ENCODE measurements at regions not wholly inside any gene's neighbourhood (a gene's known extent, or its start where the extent isn't known, plus 50 kb on each side); places are given as distances from the start of the nearest gene placed in this dataset.
"Not testable (repeated sequence)": the region's sequence is repeated elsewhere in the genome, so short reads cannot be mapped to it uniquely, and the experiment has no call there.

- Histone ChIP-seq H3K9me1 (ENCODE audit: control insufficient read depth, extremely low read depth, insufficient read depth, low read length) (no peaks in the 10 kb centered on the region), H3K9me3 (ENCODE audit: control insufficient read depth, low read depth, low read length) (no peaks in the 10 kb centered on the region), H3K79me2 (ENCODE audit: control insufficient read depth, insufficient read depth, low read length) (no peaks in the 10 kb centered on the region), H3K36me3 (ENCODE audit: control insufficient read depth in 2 of 2, extremely low read depth in 1 of 2, insufficient read depth in 2 of 2, low read length in 2 of 2) (no peaks in the 10 kb centered on the region), H3K27me3 (ENCODE audit: control insufficient read depth, extremely low read depth, insufficient read depth, low read length) (no peaks in the 10 kb centered on the region), H3K9ac (ENCODE audit: control insufficient read depth, extremely low read depth, insufficient read depth, low read length) (no peak overlapping the region), H3K4me1 (ENCODE audit: control insufficient read depth, extremely low read depth, insufficient read depth, low read length) (no peaks in the 10 kb centered on the region), H3K4me2 (ENCODE audit: control insufficient read depth, extremely low read depth, insufficient read depth, low read depth, low read length) (no peak overlapping the region), H4K20me1 (ENCODE audit: control insufficient read depth, extremely low read depth, insufficient read depth, low read length) (no peaks in the 10 kb centered on the region), H2AFZ (ENCODE audit: control insufficient read depth, low read length) (no peak overlapping the region), H3K4me3 (ENCODE audit: control insufficient read depth in 2 of 3, extremely low read depth in 1 of 3, insufficient read depth in 2 of 3, low read depth in 1 of 3, low read length in 3 of 3) (no peak overlapping the region), H3K27ac (ENCODE audit: control insufficient read depth, insufficient read depth, low read length) (no peak overlapping the region)
- TF ChIP-seq CTCF (optimal IDR thresholded peaks at IDR 0.05 in 1 of 3, IDR thresholded peaks at IDR 0.05 in 1 of 3, conservative IDR thresholded peaks at IDR 0.05 in 1 of 3; ENCODE audit: extremely low read depth in 1 of 3, insufficient read depth in 2 of 3, low read length in 3 of 3) (no peak), EZH2 (IDR thresholded peaks at IDR 0.05; ENCODE audit: low read length) (no peak)
- DNase-seq (ENCODE audit: low read depth, low spot score) (no peak), FAIRE-seq (no peak)
- dilution Hi-C loops (cut with MboI; ENCODE audit: extremely low pct_ligation_motif_present, low sequenced_read_pairs): no loop called here
Measured at GRCh38 chr4:30125868-30126267, 594.3 kb upstream of the PCDH7 start.

- Histone ChIP-seq H3K9me1 (ENCODE audit: control insufficient read depth, extremely low read depth, insufficient read depth, low read length) (no peaks in the 10 kb centered on the region), H3K4me1 (ENCODE audit: control insufficient read depth, extremely low read depth, insufficient read depth, low read length) (no peaks in the 10 kb centered on the region), H3K27ac (ENCODE audit: control insufficient read depth, insufficient read depth, low read length) (no peak overlapping the region), H2AFZ (ENCODE audit: control insufficient read depth, low read length) (no peak overlapping the region), H3K9me3 (ENCODE audit: control insufficient read depth, low read depth, low read length) (no peaks in the 10 kb centered on the region), H3K27me3 (ENCODE audit: control insufficient read depth, extremely low read depth, insufficient read depth, low read length) (no peaks in the 10 kb centered on the region), H3K4me3 (ENCODE audit: control insufficient read depth in 2 of 3, extremely low read depth in 1 of 3, insufficient read depth in 2 of 3, low read depth in 1 of 3, low read length in 3 of 3) (no peak overlapping the region), H3K36me3 (ENCODE audit: control insufficient read depth in 2 of 2, extremely low read depth in 1 of 2, insufficient read depth in 2 of 2, low read length in 2 of 2) (no peaks in the 10 kb centered on the region), H4K20me1 (ENCODE audit: control insufficient read depth, extremely low read depth, insufficient read depth, low read length) (no peaks in the 10 kb centered on the region), H3K9ac (ENCODE audit: control insufficient read depth, extremely low read depth, insufficient read depth, low read length) (no peak overlapping the region), H3K79me2 (ENCODE audit: control insufficient read depth, insufficient read depth, low read length) (no peaks in the 10 kb centered on the region), H3K4me2 (ENCODE audit: control insufficient read depth, extremely low read depth, insufficient read depth, low read depth, low read length) (no peak overlapping the region)
- no peak for DNase-seq (ENCODE audit: low read depth, low spot score)
- TF ChIP-seq EZH2 (IDR thresholded peaks at IDR 0.05; ENCODE audit: low read length): no peak
- TF ChIP-seq CTCF (optimal IDR thresholded peaks at IDR 0.05 in 1 of 3, IDR thresholded peaks at IDR 0.05 in 1 of 3, conservative IDR thresholded peaks at IDR 0.05 in 1 of 3; ENCODE audit: extremely low read depth in 1 of 3, insufficient read depth in 2 of 3, low read length in 3 of 3): no peak
- no peak for FAIRE-seq
- dilution Hi-C loops (cut with MboI; ENCODE audit: extremely low pct_ligation_motif_present, low sequenced_read_pairs): no loop called here
Measured at GRCh38 chr4:30126351-30126750, 593.8 kb upstream of the PCDH7 start.

GRCh38 chr4:30148828-30149227, 571.3 kb upstream of the PCDH7 start:
- H3K4me3 ChIP-seq (ENCODE audit: control insufficient read depth in 2 of 3, extremely low read depth in 1 of 3, insufficient read depth in 2 of 3, low read depth in 1 of 3, low read length in 3 of 3); H3K9ac ChIP-seq (ENCODE audit: control insufficient read depth, extremely low read depth, insufficient read depth, low read length); H3K79me2 ChIP-seq (ENCODE audit: control insufficient read depth, insufficient read depth, low read length); dilution Hi-C loops (cut with MboI; ENCODE audit: extremely low pct_ligation_motif_present, low sequenced_read_pairs); H3K27me3 ChIP-seq (ENCODE audit: control insufficient read depth, extremely low read depth, insufficient read depth, low read length); H3K4me2 ChIP-seq (ENCODE audit: control insufficient read depth, extremely low read depth, insufficient read depth, low read depth, low read length); H3K9me3 ChIP-seq (ENCODE audit: control insufficient read depth, low read depth, low read length); H3K9me1 ChIP-seq (ENCODE audit: control insufficient read depth, extremely low read depth, insufficient read depth, low read length); H3K4me1 ChIP-seq (ENCODE audit: control insufficient read depth, extremely low read depth, insufficient read depth, low read length); FAIRE-seq; DNase-seq (ENCODE audit: low read depth, low spot score); H4K20me1 ChIP-seq (ENCODE audit: control insufficient read depth, extremely low read depth, insufficient read depth, low read length); H3K36me3 ChIP-seq (ENCODE audit: control insufficient read depth in 2 of 2, extremely low read depth in 1 of 2, insufficient read depth in 2 of 2, low read length in 2 of 2); H3K27ac ChIP-seq (ENCODE audit: control insufficient read depth, insufficient read depth, low read length); H2AFZ ChIP-seq (ENCODE audit: control insufficient read depth, low read length): not testable (repeated sequence)

- H3K9ac ChIP-seq (ENCODE audit: control insufficient read depth, extremely low read depth, insufficient read depth, low read length); H3K9me3 ChIP-seq (ENCODE audit: control insufficient read depth, low read depth, low read length); H3K79me2 ChIP-seq (ENCODE audit: control insufficient read depth, insufficient read depth, low read length); H4K20me1 ChIP-seq (ENCODE audit: control insufficient read depth, extremely low read depth, insufficient read depth, low read length); dilution Hi-C loops (cut with MboI; ENCODE audit: extremely low pct_ligation_motif_present, low sequenced_read_pairs); H3K36me3 ChIP-seq (ENCODE audit: control insufficient read depth in 2 of 2, extremely low read depth in 1 of 2, insufficient read depth in 2 of 2, low read length in 2 of 2); FAIRE-seq; H3K27me3 ChIP-seq (ENCODE audit: control insufficient read depth, extremely low read depth, insufficient read depth, low read length); H3K4me3 ChIP-seq (ENCODE audit: control insufficient read depth in 2 of 3, extremely low read depth in 1 of 3, insufficient read depth in 2 of 3, low read depth in 1 of 3, low read length in 3 of 3); H2AFZ ChIP-seq (ENCODE audit: control insufficient read depth, low read length); H3K4me1 ChIP-seq (ENCODE audit: control insufficient read depth, extremely low read depth, insufficient read depth, low read length); DNase-seq (ENCODE audit: low read depth, low spot score); H3K4me2 ChIP-seq (ENCODE audit: control insufficient read depth, extremely low read depth, insufficient read depth, low read depth, low read length); H3K9me1 ChIP-seq (ENCODE audit: control insufficient read depth, extremely low read depth, insufficient read depth, low read length); H3K27ac ChIP-seq (ENCODE audit: control insufficient read depth, insufficient read depth, low read length): not testable (repeated sequence)
Measured at GRCh38 chr4:30149539-30149938, 570.6 kb upstream of the PCDH7 start.

Data from keratinocyte (primary cell).